Endothelial cell of umbilical vein (primary cell): ENCODE measurements at regions not wholly inside any gene's neighbourhood (a gene's known extent, or its start where the extent isn't known, plus 50 kb on each side); places are given as distances from the start of the nearest gene placed in this dataset.

Experiments
- BruUV-seq: library from RNA; stranded (reverse); fragments of 400-500 nt; replicated peaks from 2 replicates; lab custom pipeline; 2021; lab: Mats Ljungman, UMichigan
- CTCF ChIA-PET: fragments of 300-600, 350-600 bp; sonication (Branson Sonifier 250); formaldehyde crosslinking; loops from one replicate; lab custom pipeline; 2021; ENCODE audit warnings: antibody characterized with exemption, inconsistent platforms; lab: Charles Lee
- POLR2A ChIA-PET: fragments of 300-600, 350-600 bp; sonication (Branson Sonifier 250); formaldehyde crosslinking; loops from one replicate; lab custom pipeline; 2021; ENCODE audit warnings: antibody characterized with exemption, inconsistent platforms; lab: Charles Lee
- DNase-seq: peaks from one replicate; pipeline ENCODE4 v3.0.0-alpha.2; 2011; ENCODE audit warnings: low read depth, low spot score
- FAIRE-seq: peaks from 2 replicates; lab custom pipeline; 2011; peaks lifted over from hg19 to GRCh38; lab: Jason Lieb, UNC
- H2AFZ ChIP-seq: 2 replicates; pipeline ENCODE4 v1.6.0; 2012; ENCODE audit warnings: low read depth, low read length, control low read depth, inconsistent platforms
- H3K27ac ChIP-seq: 2 replicates; pipeline ENCODE4 v1.5.1; 2011; ENCODE audit warnings: low read depth, mild to moderate bottlenecking, control low read depth, low read length, moderate library complexity; ENCODE audit not compliant: insufficient read depth
- H3K27me3 ChIP-seq, 2 experiments: 2 replicates each; pipeline versions ENCODE4 v1.6.0 to v1.6.1; 2011; ENCODE audit warnings: low read length in 2 of 2, mixed read lengths in 1 of 2; ENCODE audit not compliant: control insufficient read depth in 2 of 2, insufficient read depth in 2 of 2
- H3K36me3 ChIP-seq, 2 experiments: 2 replicates in 1 of 2; 3 replicates in 1 of 2; pipeline ENCODE4 v1.5.1; 2011; ENCODE audit warnings: low read length in 2 of 2, mild to moderate bottlenecking in 1 of 2, moderate library complexity in 1 of 2; ENCODE audit not compliant: control insufficient read depth in 2 of 2, insufficient read depth in 2 of 2; ENCODE audit errors: extremely low read depth in 1 of 2
- H3K4me1 ChIP-seq: 3 replicates; pipeline ENCODE4 v1.5.1; 2011; ENCODE audit warnings: mild to moderate bottlenecking, low read length; ENCODE audit not compliant: control insufficient read depth, insufficient read depth; ENCODE audit errors: extremely low read depth
- H3K4me2 ChIP-seq: 2 replicates; pipeline ENCODE4 v1.6.1; 2011; ENCODE audit warnings: low read length, control low read depth, mixed read lengths; ENCODE audit not compliant: insufficient read depth
- H3K4me3 ChIP-seq, 3 experiments: fragments of 200-600 bp in 1 of 3; sonication (generic), shearing (Covaris generic) in 1 of 3; replicated peaks in 1 of 3; 2 replicates each; pipeline ENCODE4 v1.5.1; 2011 to 2016; ENCODE audit warnings: control low read depth in 3 of 3, low read length in 3 of 3, mild to moderate bottlenecking in 2 of 3, inconsistent platforms in 1 of 3, low read depth in 1 of 3, moderate library complexity in 1 of 3; ENCODE audit not compliant: insufficient read depth in 1 of 3
- H3K79me2 ChIP-seq: 2 replicates; pipeline ENCODE4 v1.6.0; 2012; ENCODE audit warnings: low read length, inconsistent platforms; ENCODE audit not compliant: control insufficient read depth, insufficient read depth
- H3K9ac ChIP-seq: replicated peaks from 2 replicates; pipeline ENCODE3; 2011; ENCODE audit warnings: low read length, control low read depth; ENCODE audit not compliant: insufficient read depth; ENCODE audit errors: extremely low read depth
- H3K9me1 ChIP-seq: replicated peaks from 3 replicates; pipeline ENCODE4 v1.6.0; 2011; ENCODE audit warnings: mild to moderate bottlenecking, low read length; ENCODE audit not compliant: control insufficient read depth, insufficient read depth; ENCODE audit errors: extremely low read depth
- H3K9me3 ChIP-seq: replicated peaks from 2 replicates; pipeline ENCODE4 v1.5.1; 2012; ENCODE audit warnings: low read length, inconsistent platforms; ENCODE audit not compliant: control insufficient read depth, insufficient read depth
- H4K20me1 ChIP-seq: replicated peaks from 2 replicates; pipeline ENCODE3; 2011; ENCODE audit warnings: mild to moderate bottlenecking, low read length; ENCODE audit not compliant: control insufficient read depth, insufficient read depth; ENCODE audit errors: extremely low read depth
- EZH2 ChIP-seq: IDR thresholded peaks from 2 replicates; pipeline ENCODE4 v1.6.1; 2012; ENCODE audit warnings: borderline replicate concordance, low read depth, mild to moderate bottlenecking, moderate library complexity, low read length, inconsistent platforms; ENCODE audit not compliant: severe bottlenecking
- FOS ChIP-seq: IDR thresholded peaks from 2 replicates; pipeline ENCODE4 v1.6.1; 2011; ENCODE audit warnings: mild to moderate bottlenecking, low read length, moderate library complexity, borderline replicate concordance; ENCODE audit not compliant: insufficient read depth
- GATA2 ChIP-seq: IDR thresholded peaks from 2 replicates; pipeline ENCODE4 v1.7.0; 2011; ENCODE audit warnings: low read depth, mild to moderate bottlenecking, moderate library complexity, mixed read lengths, low read length; ENCODE audit not compliant: insufficient read length, insufficient read depth
- JUN ChIP-seq: IDR thresholded peaks from 2 replicates; pipeline ENCODE4 v1.6.1; 2011; ENCODE audit warnings: borderline replicate concordance, low read depth; ENCODE audit not compliant: insufficient read length, insufficient read depth
- MYC ChIP-seq: IDR thresholded peaks from one replicate; pipeline ENCODE4 v1.6.1; 2011; ENCODE audit warnings: mild to moderate bottlenecking, low read depth, low read length
- POLR2A ChIP-seq: IDR thresholded peaks from 2 replicates; pipeline ENCODE4 v1.6.1; 2012; ENCODE audit warnings: low read depth, mild to moderate bottlenecking, control low read depth, low read length
- POLR2AphosphoS5 ChIP-seq: IDR thresholded peaks from 2 replicates; pipeline ENCODE4 v1.6.1; 2012; ENCODE audit warnings: low read depth, mild to moderate bottlenecking, control low read depth, low read length, moderate library complexity; ENCODE audit not compliant: insufficient read depth
- dilution Hi-C: fragments of 300-500 bp; cut with MboI; formaldehyde crosslinking; loops from one replicate; pipeline ENCODE4 v1.15.0; 2019; ENCODE audit warnings: low sequenced_read_pairs; ENCODE audit not compliant: extremely low pct_ligation_motif_present
- intact Hi-C: fragments of 100-400 bp; cut with micrococcal nuclease; formaldehyde crosslinking; loops from one replicate; pipeline ENCODE4 v1.10.0; 2022
- TF ChIP-seq, protein P1 (sequence below): IDR thresholded peaks from 2 replicates; pipeline ENCODE4 v1.6.1; 2011; ENCODE audit not compliant: insufficient read depth, insufficient read length
- TF ChIP-seq, protein P2 (sequence below), 2 donors: IDR thresholded peaks; 1 replicate in 1 of 2; 2 replicates in 1 of 2; pipeline ENCODE4 v1.5.1; 2011; ENCODE audit warnings: low read length in 2 of 2, mild to moderate bottlenecking in 2 of 2, moderate library complexity in 2 of 2, control low read depth in 1 of 2, inconsistent platforms in 1 of 2, low read depth in 1 of 2; ENCODE audit not compliant: insufficient read depth in 1 of 2; ENCODE audit errors: extremely low read depth in 1 of 2

DNA sequence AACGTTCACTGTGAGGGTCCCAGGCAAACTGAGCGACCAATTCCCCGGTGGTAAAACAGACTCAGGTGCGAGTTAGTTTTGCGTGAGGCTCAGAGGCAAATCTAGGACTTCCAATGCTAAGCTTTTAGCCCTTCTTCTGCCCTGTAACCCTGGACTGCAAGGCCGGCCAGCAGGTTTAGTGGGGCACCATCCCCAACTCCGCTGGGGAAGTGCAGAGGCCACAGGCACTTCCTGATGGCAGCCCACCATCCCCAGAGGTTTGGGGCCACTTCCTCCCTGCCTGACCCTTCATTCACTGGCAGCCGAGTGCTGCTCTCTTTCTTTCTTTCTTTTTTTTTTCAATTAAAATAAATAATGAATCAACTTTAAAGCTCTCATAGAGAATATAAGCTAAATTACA, 124.6 kb upstream of the B3GAT1 start:
- DNase-seq (no peak), FAIRE-seq (no peak)
- no TSS peak for BruUV-seq
- H3K4me1 ChIP-seq, result no peaks in the 10 kb centered on the region
- CTCF ChIA-PET, result no interaction called here
- no peak overlapping the region for H3K9ac ChIP-seq
- no peak overlapping the region for H2AFZ ChIP-seq
- no peaks in the 10 kb centered on the region for H4K20me1 ChIP-seq
- no peaks in the 10 kb centered on the region for H3K36me3 ChIP-seq
- no peaks in the 10 kb centered on the region for H3K9me1 ChIP-seq
- no peak overlapping the region for H3K27ac ChIP-seq
- H3K4me3 ChIP-seq, result no peak overlapping the region
- peaks cover 2% of the 10 kb centered on the region for H3K9me3 ChIP-seq
- POLR2A ChIA-PET, result no interaction called here
- no peaks in the 10 kb centered on the region for H3K27me3 ChIP-seq
- dilution Hi-C loops (no loop called here), intact Hi-C loops (no loop called here)
- no peaks in the 10 kb centered on the region for H3K79me2 ChIP-seq
- TF ChIP-seq, protein P1, sequence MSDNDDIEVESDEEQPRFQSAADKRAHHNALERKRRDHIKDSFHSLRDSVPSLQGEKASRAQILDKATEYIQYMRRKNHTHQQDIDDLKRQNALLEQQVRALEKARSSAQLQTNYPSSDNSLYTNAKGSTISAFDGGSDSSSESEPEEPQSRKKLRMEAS, result no peak
- TF ChIP-seq, protein P2, sequence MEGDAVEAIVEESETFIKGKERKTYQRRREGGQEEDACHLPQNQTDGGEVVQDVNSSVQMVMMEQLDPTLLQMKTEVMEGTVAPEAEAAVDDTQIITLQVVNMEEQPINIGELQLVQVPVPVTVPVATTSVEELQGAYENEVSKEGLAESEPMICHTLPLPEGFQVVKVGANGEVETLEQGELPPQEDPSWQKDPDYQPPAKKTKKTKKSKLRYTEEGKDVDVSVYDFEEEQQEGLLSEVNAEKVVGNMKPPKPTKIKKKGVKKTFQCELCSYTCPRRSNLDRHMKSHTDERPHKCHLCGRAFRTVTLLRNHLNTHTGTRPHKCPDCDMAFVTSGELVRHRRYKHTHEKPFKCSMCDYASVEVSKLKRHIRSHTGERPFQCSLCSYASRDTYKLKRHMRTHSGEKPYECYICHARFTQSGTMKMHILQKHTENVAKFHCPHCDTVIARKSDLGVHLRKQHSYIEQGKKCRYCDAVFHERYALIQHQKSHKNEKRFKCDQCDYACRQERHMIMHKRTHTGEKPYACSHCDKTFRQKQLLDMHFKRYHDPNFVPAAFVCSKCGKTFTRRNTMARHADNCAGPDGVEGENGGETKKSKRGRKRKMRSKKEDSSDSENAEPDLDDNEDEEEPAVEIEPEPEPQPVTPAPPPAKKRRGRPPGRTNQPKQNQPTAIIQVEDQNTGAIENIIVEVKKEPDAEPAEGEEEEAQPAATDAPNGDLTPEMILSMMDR (IDR thresholded peaks at IDR 0.05; ENCODE audit: extremely low read depth in 1 of 2, insufficient read depth in 1 of 2, low read depth in 1 of 2, low read length in 2 of 2), result no peak
- no peak for TF ChIP-seq POLR2A
- no peak for TF ChIP-seq GATA2
- TF ChIP-seq POLR2AphosphoS5, result no peak
- no peak for TF ChIP-seq FOS
- TF ChIP-seq MYC, result no peak
- TF ChIP-seq JUN, result no peak
- no peak for TF ChIP-seq EZH2
- no peak overlapping the region for H3K4me2 ChIP-seq
